ENCODE measurements at regions not wholly inside any gene's neighbourhood (a gene's known extent, or its start where the extent isn't known, plus 50 kb on each side); places are given as distances from the start of the nearest gene placed in this dataset.

DNA sequence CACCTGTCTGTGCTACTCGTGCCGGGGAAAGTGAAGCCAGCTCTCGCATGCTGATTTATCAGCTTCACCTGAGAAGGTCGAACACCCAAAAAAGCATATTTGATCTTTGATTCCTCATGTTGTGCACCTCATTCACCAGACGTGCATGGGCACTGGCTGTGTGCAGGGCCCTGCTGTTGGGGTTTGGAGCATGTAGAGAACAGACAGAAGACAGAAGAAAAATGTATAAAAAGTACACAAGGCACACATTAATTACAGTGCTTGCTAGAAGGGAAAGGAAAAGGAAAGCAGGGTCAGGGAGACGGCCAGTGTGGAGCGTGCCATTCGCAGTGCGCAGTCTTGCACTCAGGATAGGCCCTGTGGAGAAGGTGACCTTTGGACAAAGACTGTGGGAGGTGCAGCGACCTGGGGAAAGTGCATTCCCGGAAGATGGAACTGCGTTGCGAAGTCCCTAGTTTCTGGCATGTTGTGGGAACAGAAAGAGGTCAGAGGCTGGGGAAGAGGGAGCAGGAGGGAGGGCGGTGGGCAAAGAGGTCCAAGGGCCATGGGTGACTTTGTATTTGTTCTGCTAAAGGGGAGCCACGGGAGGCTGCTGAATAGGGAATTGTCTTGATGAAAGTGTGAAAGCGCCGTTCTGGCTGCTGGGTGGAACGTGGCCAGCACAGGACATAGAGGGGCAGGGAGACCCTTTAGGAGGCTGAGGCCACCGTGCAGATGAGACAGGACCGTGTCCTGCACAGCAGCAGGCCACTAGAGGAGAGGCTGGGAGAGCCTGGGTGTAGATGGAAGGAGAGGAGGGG, 232.8 kb downstream of the GLRX3 start:
- no peak for DNase-seq (ENCODE audit: low read depth in 4 of 4, low spot score in 2 of 4)

DNA sequence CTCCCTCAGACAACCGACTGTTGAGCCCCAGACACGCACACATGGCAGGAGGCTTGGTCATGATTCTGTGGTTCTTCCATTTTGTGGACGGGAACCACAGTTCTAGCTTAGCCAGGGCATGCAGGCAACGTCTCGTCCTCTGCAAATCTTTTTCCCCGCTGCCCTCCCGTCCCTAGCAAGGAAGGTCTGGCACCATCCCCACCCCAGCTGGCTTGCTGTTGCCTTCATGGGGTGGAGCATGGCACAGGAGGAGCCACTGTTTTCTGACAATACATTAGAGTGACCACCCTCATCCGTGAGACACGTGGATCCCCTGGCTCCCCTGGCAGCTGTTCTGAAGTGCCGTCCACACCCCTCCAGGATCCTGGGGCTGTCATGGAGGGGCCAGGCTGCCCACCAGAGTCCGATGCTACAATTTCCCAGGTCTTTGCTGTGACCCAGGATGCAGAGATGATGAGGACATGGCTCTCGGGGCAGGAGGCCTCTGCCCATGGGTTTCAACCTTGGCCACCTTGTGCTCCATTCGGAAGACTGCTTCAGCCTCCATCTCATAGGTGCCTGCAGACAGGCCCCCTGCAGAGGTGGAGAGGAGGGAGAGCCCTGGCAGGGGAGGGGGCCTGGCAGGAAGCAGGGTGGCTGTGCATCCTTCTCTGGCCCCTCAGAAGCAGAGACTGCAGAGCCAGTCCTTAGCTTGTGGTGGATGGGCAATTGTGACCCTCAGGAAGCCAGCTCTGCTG, 233.6 kb downstream of the GLRX3 start:
- no peak for DNase-seq (ENCODE audit: low read depth in 4 of 4, low spot score in 2 of 4)

DNA sequence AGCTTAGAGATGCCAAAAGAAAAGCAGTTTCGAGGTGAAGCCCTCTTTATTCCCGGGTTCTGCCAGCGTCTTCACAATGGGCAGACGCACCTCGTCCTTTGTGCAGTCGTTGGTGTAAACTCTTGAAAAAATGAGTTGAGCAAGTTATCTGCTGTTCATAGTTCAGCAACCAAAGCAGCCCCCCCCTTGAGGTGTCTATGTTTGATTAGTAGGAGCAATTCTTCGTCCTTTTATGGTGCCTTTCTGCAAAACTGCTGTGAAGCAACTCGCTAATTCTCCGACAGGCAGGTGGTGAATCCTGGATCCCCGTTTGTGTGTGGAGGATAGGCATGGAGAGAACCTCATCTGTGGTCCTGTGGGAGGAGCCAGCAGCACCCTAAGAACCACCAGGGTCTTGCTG, 234.5 kb downstream of the GLRX3 start:
- no peak for DNase-seq (ENCODE audit: low read depth in 4 of 4, low spot score in 2 of 4)

DNA sequence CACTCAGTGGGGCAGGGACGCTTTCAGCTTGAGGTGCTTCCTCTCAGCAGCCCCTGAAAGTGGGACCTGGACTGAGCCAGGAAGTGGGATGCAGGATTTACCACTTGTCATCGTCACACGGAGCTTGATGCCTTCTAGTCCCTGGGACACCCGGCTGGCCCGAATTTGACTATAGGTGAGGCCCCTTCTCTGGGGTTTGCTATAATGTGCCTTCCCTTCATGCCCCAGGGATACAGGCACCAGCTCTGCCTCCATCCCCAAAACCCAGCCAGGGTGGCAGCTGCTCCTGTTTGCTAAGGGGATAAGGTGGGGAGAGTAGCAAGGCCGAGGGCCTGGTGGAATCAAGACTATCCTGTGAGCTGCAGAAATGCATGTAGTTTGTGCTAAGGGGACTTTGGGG, 235.0 kb downstream of the GLRX3 start:
- no peak for DNase-seq (ENCODE audit: low read depth in 4 of 4, low spot score in 2 of 4)

DNA sequence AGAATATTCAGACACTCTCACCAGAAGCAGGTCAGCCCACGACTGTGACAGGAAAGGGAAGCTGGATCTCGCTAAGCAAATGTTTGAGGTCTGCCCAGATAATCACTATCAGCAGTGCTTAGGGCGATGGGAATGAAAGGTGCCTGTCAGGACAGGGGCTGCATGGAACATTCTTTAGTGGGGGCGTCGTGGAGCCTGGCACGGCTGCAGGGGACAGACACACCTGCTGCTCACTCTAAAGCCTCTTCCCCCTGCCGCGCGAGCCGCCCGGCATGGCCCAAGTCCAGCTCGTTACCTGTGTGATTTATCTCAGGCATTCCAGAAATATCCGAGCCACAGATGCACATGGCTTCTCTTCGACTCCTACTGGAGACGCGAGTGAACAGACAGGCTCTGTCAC, 235.5 kb downstream of the GLRX3 start:
- no peak for DNase-seq (ENCODE audit: low read depth in 4 of 4, low spot score in 2 of 4)

- no peak for DNase-seq (ENCODE audit: low read depth in 4 of 4, low spot score in 2 of 4)
Observed at GRCh38 chr10:130372222-130372621, 236.0 kb downstream of the GLRX3 start.

- DNase-seq (ENCODE audit: low read depth in 4 of 4, low spot score in 2 of 4) = no peak
Observed at GRCh38 chr10:130372866-130373265, 236.7 kb downstream of the GLRX3 start.

DNA sequence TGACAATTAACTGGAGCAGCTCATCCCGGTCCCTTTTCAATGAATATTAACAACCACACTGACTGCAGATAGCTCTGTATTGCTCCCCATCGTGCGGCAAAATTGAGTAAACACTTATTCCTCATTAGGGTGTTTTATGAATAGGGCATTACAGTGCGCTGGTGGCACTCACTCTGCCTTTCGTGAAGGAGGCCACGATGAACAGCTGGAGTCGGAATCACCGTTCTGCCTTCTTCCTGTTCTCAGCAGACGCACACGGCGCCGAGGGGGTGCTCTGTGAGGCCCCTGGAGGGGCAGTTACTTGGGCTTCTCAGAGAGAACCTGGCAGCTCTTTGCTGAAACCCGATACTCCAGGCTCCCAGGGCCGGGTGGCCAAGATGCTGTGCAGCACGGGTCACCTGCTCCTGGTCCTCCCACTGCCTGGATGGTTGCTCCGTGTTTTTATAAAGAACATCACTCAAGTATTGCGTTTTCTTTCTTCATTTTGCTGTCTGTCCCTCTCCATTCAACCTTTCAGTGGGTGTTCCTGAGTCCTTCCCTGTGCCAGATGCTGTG, 241.9 kb downstream of the GLRX3 start:
- DNase-seq (ENCODE audit: low read depth in 4 of 4, low spot score in 2 of 4) = no peak

DNA sequence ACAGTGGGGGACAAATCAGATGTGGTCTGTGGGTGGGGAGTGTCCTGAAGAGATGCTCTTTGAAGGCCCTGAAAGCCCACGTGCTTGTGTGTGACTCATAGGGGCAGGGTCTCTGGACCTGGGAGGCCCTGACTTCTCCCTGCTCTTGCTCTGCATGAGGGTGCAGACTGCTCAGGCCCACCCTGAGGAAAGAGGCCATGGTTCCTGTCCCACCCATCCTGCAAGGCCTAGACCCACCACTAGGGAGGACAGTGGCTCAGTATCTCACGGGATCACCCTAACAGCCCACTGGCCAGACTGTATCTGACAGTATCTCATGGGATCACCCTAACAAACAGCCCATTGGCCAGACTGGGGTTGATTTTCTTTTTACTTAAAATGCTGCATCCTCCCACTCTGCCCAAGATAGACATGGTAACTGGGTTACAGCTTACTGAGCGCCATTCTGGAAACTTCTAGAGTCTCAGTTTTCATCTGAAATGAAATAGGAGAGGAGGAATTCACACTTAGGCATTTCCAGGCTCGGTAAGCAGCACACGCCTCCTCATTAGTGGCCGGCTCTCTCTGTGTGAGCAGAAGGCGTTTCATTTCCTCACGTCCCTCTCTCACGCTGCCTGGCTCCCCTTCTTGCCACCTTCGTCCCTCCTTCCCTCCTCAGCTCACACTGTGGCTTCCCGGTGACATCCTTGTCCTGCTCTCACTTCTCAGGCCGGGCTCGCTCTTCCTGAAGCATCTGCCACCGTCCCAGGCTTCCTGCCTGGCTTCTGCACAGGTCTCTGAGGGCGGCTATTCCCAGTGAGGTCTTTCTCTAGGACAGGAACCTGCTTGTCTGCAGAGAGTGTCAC, 242.6 kb downstream of the GLRX3 start:
- no peak for DNase-seq (ENCODE audit: low read depth in 4 of 4, low spot score in 2 of 4)

GRCh38 chr10:130380056-130380455, 243.9 kb downstream of the GLRX3 start:
- DNase-seq (ENCODE audit: low read depth in 4 of 4, low spot score in 2 of 4) = no peak

- DNase-seq (ENCODE audit: low read depth in 4 of 4, low spot score in 2 of 4) = no peak
Observed at GRCh38 chr10:130382031-130382430, 245.8 kb downstream of the GLRX3 start.

DNA sequence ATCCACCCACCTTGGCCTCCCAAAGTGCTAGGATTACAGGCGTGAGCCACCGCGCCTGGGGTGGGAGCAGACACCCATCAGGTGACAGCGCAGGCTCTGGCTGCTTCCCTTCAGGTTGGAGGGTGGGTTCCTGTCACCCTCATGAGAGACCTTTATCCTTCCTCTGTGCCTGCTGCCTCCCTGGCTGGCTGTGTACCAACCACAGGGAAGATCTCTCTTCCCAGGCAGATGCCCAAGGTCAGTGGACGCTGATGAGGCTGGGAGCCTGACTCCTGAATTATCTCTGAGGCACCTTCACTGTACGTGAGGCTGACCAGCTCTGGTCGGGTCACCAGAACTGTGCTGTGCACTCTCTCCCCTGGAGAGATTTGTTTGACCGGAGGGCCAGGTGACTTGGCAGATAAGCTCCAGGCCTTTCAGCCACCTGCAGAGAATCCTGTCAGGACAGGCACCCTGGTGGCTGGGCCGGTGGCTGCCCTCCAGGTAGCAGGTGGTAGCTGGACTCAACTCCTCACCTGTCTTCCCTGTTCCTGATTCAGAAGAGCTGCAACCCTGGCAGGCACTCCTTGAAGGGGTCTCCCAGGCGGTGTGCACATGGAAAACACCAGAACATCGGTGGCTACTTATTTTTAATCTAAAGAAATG, 251.9 kb downstream of the GLRX3 start:
- no peak for DNase-seq (ENCODE audit: low read depth in 4 of 4, low spot score in 2 of 4)

- no peak for DNase-seq (ENCODE audit: low read depth in 4 of 4, low spot score in 2 of 4)
Observed at GRCh38 chr10:130388746-130389145, 252.6 kb downstream of the GLRX3 start.

GRCh38 chr10:130389906-130390305, 253.7 kb downstream of the GLRX3 start:
- no peak for DNase-seq (ENCODE audit: low read depth in 4 of 4, low spot score in 2 of 4)

- DNase-seq (ENCODE audit: low read depth in 4 of 4, low spot score in 2 of 4) = no peak
Observed at GRCh38 chr10:130392031-130392430, 255.8 kb downstream of the GLRX3 start.

DNA sequence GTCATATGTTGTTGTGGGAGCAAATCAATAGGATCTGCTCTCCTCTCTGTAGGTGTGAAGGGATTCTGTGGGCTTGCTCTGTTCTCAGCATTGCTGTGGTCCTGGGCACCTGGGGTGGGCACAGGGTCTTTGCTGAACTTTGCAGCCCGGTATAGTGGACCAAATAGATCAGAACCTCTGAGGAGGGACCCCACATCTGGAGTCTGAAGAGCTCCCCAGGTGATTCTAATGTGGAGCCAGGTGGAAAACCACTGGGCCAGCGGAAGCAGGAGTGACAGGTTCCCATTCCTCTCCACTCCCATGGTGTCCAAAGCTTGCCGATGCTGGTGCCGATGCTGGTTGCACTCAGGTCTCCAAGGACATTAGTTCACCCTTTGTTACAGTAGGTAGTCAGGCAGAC, 257.2 kb downstream of the GLRX3 start:
- DNase-seq (ENCODE audit: low read depth in 4 of 4, low spot score in 2 of 4) = no peak

GRCh38 chr10:130394832-130395231, 258.6 kb downstream of the GLRX3 start:
- DNase-seq (ENCODE audit: low read depth in 4 of 4, low spot score in 2 of 4) = no peak

GRCh38 chr10:130395248-130395936, 259.2 kb downstream of the GLRX3 start:
- DNase-seq (ENCODE audit: low read depth in 4 of 4, low spot score in 2 of 4) = no peak

GRCh38 chr10:130396044-130396443, 259.9 kb downstream of the GLRX3 start:
- no peak for DNase-seq (ENCODE audit: low read depth in 4 of 4, low spot score in 2 of 4)

Data from left renal cortex interstitium (tissue), 4 donors.